Mucosa of stomach (tissue), 1 donor: ENCODE measurements at regions not wholly inside any gene's neighbourhood (a gene's known extent, or its start where the extent isn't known, plus 50 kb on each side); places are given as distances from the start of the nearest gene placed in this dataset.

Experiments used
- H3K27me3 ChIP-seq: one replicate; pipeline ENCODE4 v1.7.0; 2013; ENCODE audit warnings: mild to moderate bottlenecking, low read length; ENCODE audit not compliant: control insufficient read depth, insufficient read depth
- H3K36me3 ChIP-seq: one replicate; pipeline ENCODE4 v1.7.0; 2013; ENCODE audit warnings: low read length; ENCODE audit not compliant: control insufficient read depth, insufficient read depth
- H3K4me1 ChIP-seq: one replicate; pipeline ENCODE4 v1.7.0; 2013; ENCODE audit warnings: mild to moderate bottlenecking, low read length; ENCODE audit not compliant: control insufficient read depth, insufficient read depth
- H3K4me3 ChIP-seq: one replicate; pipeline ENCODE4 v1.7.0; 2013; ENCODE audit warnings: low read length
- H3K9ac ChIP-seq: one replicate; pipeline ENCODE4 v1.7.0; 2013; ENCODE audit warnings: mild to moderate bottlenecking, low read length, moderate library complexity
- H3K9me3 ChIP-seq: one replicate; pipeline ENCODE4 v1.7.0; 2013; ENCODE audit warnings: mild to moderate bottlenecking, low read length, moderate library complexity; ENCODE audit not compliant: control insufficient read depth
- donor health status: Pancreatic carcinoma.

DNA sequence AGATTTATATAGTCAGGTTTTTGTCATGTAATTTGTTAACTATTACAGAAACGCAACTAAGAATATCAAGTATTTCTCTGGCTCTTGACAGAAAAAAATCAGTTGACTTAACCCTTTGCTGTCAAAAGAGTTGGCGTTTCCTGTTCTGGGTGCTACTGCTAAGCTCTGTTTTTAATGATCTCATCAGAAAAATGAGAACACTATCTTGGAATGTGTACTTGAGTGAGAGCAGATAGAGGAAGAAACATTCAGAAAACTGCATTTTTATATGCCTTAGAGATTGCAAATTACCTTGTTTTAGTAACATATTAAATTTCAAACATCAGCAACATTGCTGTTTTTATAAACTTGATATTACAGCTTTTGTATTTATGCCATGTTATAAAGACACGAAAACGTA lies 297.9 kb downstream of the RDH14 start:
- Histone ChIP-seq H3K9me3 (no peaks in the 10 kb centered on the region), H3K9ac (no peak overlapping the region), H3K27me3 (no peaks in the 10 kb centered on the region), H3K4me1 (no peaks in the 10 kb centered on the region), H3K36me3 (no peaks in the 10 kb centered on the region), H3K4me3 (no peak overlapping the region)

DNA sequence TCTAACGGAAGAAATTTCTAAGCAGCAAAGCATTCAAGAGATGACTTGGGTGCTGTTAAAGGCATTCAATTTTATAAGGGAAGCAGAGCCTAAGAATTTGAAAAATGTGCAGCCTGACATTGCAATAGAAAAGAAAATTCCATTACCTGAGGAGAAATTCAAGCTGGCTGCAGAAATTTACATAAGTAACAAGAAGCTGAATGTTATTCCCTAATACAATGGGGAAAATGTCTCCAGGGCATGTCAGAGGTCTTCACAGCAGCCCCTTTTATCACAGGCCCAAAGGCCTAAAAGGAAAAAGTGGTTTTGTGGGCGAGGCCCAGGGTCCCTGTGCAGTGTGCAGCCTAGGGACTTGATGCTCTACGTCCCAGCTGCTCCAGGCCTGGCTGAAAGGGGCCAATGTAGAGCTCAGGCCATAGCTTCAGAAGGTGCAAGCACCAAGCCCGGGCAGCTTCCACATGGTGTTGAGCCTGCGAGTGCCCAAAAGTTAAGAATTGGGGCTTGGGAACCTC lies 306.7 kb downstream of the RDH14 start:
- H3K9me3 ChIP-seq = no peaks in the 10 kb centered on the region
- no peaks in the 10 kb centered on the region for H3K36me3 ChIP-seq
- H3K27me3 ChIP-seq = no peaks in the 10 kb centered on the region
- H3K4me3 ChIP-seq = no peak overlapping the region
- no peak overlapping the region for H3K9ac ChIP-seq
- no peaks in the 10 kb centered on the region for H3K4me1 ChIP-seq

GRCh38 chr2:18251486-18251885 lies 309.0 kb downstream of the RDH14 start:
- Histone ChIP-seq H3K9ac (no peak overlapping the region), H3K36me3 (no peaks in the 10 kb centered on the region), H3K4me3 (no peak overlapping the region), H3K27me3 (no peaks in the 10 kb centered on the region), H3K9me3 (no peaks in the 10 kb centered on the region), H3K4me1 (no peaks in the 10 kb centered on the region)

DNA sequence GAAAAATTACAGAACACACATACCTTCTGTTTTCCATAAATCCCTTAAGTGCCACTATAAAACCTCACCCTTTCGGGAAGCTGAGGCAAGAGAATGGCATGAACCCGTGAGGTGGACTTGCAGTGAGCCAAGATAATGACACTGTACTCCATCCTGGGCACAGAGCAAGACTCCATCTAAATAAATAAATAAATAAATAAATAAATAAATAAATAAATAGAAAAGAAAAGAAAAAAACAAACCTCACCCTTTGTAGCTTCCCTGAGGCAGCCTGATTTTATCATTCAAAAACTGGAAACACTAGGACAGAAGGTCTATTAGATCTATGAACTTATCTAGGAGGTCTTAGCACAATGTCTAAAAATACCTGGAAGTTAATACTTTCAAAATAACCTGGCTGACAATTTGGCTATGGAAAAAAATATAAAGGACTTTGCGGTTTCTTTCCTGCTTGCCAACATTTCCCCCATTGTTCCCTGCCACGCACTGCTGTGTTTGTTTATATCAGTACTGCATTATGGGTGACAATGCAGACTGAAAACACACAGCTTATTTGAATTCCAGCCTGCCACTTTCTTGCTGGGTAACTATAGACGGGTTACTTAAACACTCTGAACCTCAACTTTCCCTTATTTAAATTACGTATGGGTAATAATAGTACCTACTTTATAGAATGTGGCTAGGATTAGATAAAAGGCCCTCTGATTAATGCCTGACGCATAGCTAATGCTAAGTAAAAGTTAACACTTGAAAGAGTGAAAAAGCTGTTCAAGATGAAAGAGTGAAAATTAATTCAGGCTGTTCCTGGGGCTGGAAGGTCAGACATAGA lies 313.0 kb downstream of the RDH14 start:
- H3K9ac ChIP-seq = no peak overlapping the region
- no peaks in the 10 kb centered on the region for H3K27me3 ChIP-seq
- no peaks in the 10 kb centered on the region for H3K4me1 ChIP-seq
- H3K4me3 ChIP-seq = no peak overlapping the region
- H3K36me3 ChIP-seq = no peaks in the 10 kb centered on the region
- H3K9me3 ChIP-seq = no peaks in the 10 kb centered on the region

- no peaks in the 10 kb centered on the region for H3K9me3 ChIP-seq
- H3K27me3 ChIP-seq = no peaks in the 10 kb centered on the region
- no peaks in the 10 kb centered on the region for H3K36me3 ChIP-seq
- no peak overlapping the region for H3K9ac ChIP-seq
- H3K4me3 ChIP-seq = no peak overlapping the region
- H3K4me1 ChIP-seq = no peaks in the 10 kb centered on the region
Measured at GRCh38 chr2:18245375-18245774, 315.1 kb downstream of the RDH14 start.

DNA sequence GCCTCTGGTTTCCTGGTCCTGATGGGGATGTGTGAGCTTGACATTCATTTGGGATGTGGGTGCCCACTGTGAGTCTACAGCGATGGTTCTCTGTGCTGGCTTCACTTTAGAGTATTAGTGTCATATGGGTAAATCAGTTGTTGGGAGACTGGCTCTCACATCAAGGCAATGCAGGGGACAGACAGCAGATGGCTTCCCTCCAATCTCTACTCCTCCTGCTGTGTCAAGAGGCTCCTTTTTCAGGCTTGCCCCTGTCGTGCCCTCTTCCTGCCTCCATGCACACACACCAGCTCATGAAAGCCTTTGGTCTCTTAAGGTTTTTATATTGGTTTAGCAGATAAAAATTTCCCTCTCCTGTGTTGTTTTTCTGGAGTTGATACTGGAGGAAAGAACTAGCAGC lies 315.6 kb downstream of the RDH14 start:
- H3K9ac ChIP-seq = no peak overlapping the region
- no peak overlapping the region for H3K4me3 ChIP-seq
- no peaks in the 10 kb centered on the region for H3K27me3 ChIP-seq
- H3K4me1 ChIP-seq = no peaks in the 10 kb centered on the region
- no peaks in the 10 kb centered on the region for H3K36me3 ChIP-seq
- H3K9me3 ChIP-seq = no peaks in the 10 kb centered on the region

GRCh38 chr2:18243816-18244215 lies 316.6 kb downstream of the RDH14 start:
- no peaks in the 10 kb centered on the region for H3K27me3 ChIP-seq
- no peaks in the 10 kb centered on the region for H3K9me3 ChIP-seq
- no peaks in the 10 kb centered on the region for H3K4me1 ChIP-seq
- no peak overlapping the region for H3K9ac ChIP-seq
- no peak overlapping the region for H3K4me3 ChIP-seq
- no peaks in the 10 kb centered on the region for H3K36me3 ChIP-seq

DNA sequence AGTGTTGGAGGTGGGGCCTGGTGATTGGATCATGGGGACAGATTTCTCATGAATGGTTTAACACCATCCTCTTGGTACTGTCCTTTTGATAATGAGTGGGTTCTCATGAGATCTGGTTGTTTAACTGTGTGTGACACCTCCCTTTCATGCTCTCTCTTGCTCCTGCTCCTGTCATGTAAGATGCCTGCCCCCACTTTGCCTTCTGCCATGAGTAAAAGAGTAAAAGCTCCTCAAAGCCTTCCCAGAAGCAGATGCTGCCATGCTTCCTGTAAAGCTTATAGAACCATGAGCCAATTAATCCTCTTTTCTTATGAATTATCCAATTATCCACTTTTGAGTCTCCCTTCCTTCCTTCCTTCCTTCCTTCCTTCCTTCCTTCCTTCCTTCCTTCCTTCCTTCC lies 317.7 kb downstream of the RDH14 start:
- no peaks in the 10 kb centered on the region for H3K4me1 ChIP-seq

DNA sequence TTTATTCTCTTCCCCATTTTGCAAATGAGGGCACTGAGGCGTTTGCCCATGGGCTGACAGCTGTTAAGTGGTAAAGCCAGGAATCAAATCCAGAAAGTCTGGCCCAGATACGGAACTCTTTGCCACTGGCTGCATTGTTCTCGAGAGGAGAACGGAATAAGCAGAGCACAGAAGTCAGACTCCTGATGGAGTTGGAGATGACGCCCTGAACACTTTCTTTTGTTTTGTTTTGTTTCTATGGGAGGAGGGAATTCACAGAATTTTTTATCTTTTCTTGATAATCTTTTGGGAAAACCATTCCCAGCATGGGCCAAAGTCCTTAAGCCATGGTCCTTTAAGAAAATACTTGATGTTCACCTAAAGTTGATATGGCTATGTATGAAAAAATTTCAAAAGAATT lies 322.2 kb downstream of the RDH14 start:
- H3K9me3 ChIP-seq = no peaks in the 10 kb centered on the region
- no peak overlapping the region for H3K4me3 ChIP-seq
- no peaks in the 10 kb centered on the region for H3K27me3 ChIP-seq
- no peaks in the 10 kb centered on the region for H3K4me1 ChIP-seq
- no peaks in the 10 kb centered on the region for H3K36me3 ChIP-seq
- no peak overlapping the region for H3K9ac ChIP-seq

More for the DNA sequence above, 317.7 kb downstream of the RDH14 start:
- Histone ChIP-seq H3K36me3 (no peaks in the 10 kb centered on the region), H3K27me3 (no peaks in the 10 kb centered on the region), H3K9me3 (no peaks in the 10 kb centered on the region), H3K4me3 (no peak overlapping the region), H3K9ac (no peak overlapping the region)

- no peak overlapping the region for H3K4me3 ChIP-seq
- no peak overlapping the region for H3K9ac ChIP-seq
- H3K36me3 ChIP-seq = no peaks in the 10 kb centered on the region
- no peaks in the 10 kb centered on the region for H3K4me1 ChIP-seq
- H3K9me3 ChIP-seq = no peaks in the 10 kb centered on the region
- H3K27me3 ChIP-seq = no peaks in the 10 kb centered on the region
Measured at GRCh38 chr2:18237298-18237697, 323.2 kb downstream of the RDH14 start.

- no peak overlapping the region for H3K4me3 ChIP-seq
- no peaks in the 10 kb centered on the region for H3K36me3 ChIP-seq
- H3K4me1 ChIP-seq = no peaks in the 10 kb centered on the region
- no peaks in the 10 kb centered on the region for H3K27me3 ChIP-seq
- no peaks in the 10 kb centered on the region for H3K9me3 ChIP-seq
- H3K9ac ChIP-seq = no peak overlapping the region
Measured at GRCh38 chr2:18232731-18233438, 327.6 kb downstream of the RDH14 start.

GRCh38 chr2:18230668-18231067 lies 329.8 kb downstream of the RDH14 start:
- no peak overlapping the region for H3K4me3 ChIP-seq
- H3K4me1 ChIP-seq = no peaks in the 10 kb centered on the region
- no peaks in the 10 kb centered on the region for H3K9me3 ChIP-seq
- H3K27me3 ChIP-seq = no peaks in the 10 kb centered on the region
- H3K9ac ChIP-seq = no peak overlapping the region
- no peaks in the 10 kb centered on the region for H3K36me3 ChIP-seq
